ENCODE measurements at regions not wholly inside any gene's neighbourhood (a gene's known extent, or its start where the extent isn't known, plus 50 kb on each side); places are given as distances from the start of the nearest gene placed in this dataset.

- TF ChIP-seq AHDC1 (CRISPR knock-in tag; IDR thresholded peaks at IDR 0.05; ENCODE audit: borderline replicate concordance) (no peak), TCF7L2 (IDR thresholded peaks at IDR 0.05; ENCODE audit: low read depth, low read length) (no peak), KLF11 (CRISPR knock-in tag; IDR thresholded peaks at IDR 0.05) (no peak), ZNF431 (CRISPR knock-in tag; IDR thresholded peaks at IDR 0.05; ENCODE audit: borderline replicate concordance, low read depth) (no peak), ZMYM3 (CRISPR knock-in tag; IDR thresholded peaks at IDR 0.05) (no peak), TFAP4 (IDR thresholded peaks at IDR 0.05; ENCODE audit: borderline replicate concordance, low read depth) (no peak)
Measured at GRCh38 chr1:80534606-80535360, 1266.0 kb upstream of the ADGRL2 start (continued).

Data from HepG2 (cell line).